ENCODE measurements at regions not wholly inside any gene's neighbourhood (a gene's known extent, or its start where the extent isn't known, plus 50 kb on each side); places are given as distances from the start of the nearest gene placed in this dataset.
"Not testable (repeated sequence)": the region's sequence is repeated elsewhere in the genome, so short reads cannot be mapped to it uniquely, and the experiment has no call there.

DNA sequence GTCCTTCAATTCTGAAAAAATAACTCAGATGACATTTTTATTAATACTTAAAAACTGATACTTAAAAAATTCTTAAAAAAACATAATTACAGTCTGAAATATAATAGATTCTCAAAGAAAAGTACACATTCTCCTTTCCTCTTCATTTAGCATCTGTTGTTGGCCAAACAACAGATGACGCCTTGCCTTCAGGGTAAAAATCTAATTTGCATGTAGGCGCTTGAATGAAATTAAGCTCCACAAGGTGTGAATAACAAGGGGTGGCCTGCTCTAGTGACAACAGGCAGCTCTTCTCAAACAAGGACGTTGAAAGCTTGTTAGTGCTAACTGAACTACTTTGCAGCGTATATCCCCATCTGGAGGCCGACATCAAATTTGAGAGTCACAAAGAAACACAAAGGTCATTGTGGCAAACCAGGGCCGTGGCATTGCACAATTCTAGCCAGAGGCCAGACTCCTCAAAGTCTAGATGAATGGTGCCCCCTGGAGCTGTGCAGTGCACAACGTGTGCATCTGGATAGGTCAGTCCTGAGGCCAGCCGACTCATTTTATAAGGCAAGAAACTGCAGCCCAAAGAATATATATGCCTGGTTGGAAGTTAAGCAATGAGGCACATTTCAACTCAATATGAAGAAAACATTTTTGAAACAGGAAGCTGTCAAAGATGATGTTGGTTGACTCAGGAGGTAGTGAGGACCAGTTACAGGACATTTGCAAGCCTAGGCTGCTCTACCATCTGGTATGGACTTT, 459.2 kb upstream of the RUNX1 start:
- no peak overlapping the region for H3K4me3 ChIP-seq (ENCODE audit: low read length)
- H3K9me3 ChIP-seq (ENCODE audit: control insufficient read depth, low read length), result no peaks in the 10 kb centered on the region
- no peaks in the 10 kb centered on the region for H3K36me3 ChIP-seq (ENCODE audit: control insufficient read depth, insufficient read depth, low read length)
- H3K27me3 ChIP-seq (ENCODE audit: control insufficient read depth, insufficient read depth, low read length), result no peaks in the 10 kb centered on the region
- peaks cover 11% of the 10 kb centered on the region for H3K4me1 ChIP-seq (ENCODE audit: control insufficient read depth, insufficient read depth, low read length)
- no peak overlapping the region for H3K9ac ChIP-seq (ENCODE audit: low read length)

GRCh38 chr21:35507181-35507759, 458.2 kb upstream of the RUNX1 start:
- no peak overlapping the region for H3K9ac ChIP-seq (ENCODE audit: low read length)
- no peaks in the 10 kb centered on the region for H3K9me3 ChIP-seq (ENCODE audit: control insufficient read depth, low read length)
- H3K27me3 ChIP-seq (ENCODE audit: control insufficient read depth, insufficient read depth, low read length), result no peaks in the 10 kb centered on the region
- peaks cover 11% of the 10 kb centered on the region for H3K4me1 ChIP-seq (ENCODE audit: control insufficient read depth, insufficient read depth, low read length)
- H3K36me3 ChIP-seq (ENCODE audit: control insufficient read depth, insufficient read depth, low read length), result no peaks in the 10 kb centered on the region
- no peak overlapping the region for H3K4me3 ChIP-seq (ENCODE audit: low read length)

DNA sequence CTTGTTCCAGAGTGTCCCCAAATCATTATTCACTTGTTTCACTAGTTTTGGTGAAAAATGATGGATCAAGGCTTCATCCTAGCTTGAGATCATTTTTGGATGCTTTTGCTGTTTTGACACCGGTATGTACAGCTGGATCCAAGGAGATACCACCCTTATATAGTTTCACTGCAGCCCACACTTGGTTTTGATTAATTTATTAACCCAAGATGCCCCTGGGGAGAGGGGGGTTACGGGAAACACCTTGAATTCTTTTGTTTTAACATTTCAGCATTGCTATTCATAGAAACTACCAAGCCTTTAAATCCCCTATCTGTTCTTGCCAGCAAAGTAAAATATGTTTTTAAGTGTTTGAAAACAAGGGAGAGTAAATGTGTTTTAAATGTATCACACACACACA, 457.7 kb upstream of the RUNX1 start:
- Histone ChIP-seq H3K36me3 (ENCODE audit: control insufficient read depth, insufficient read depth, low read length) (no peaks in the 10 kb centered on the region), H3K9me3 (ENCODE audit: control insufficient read depth, low read length) (no peaks in the 10 kb centered on the region), H3K9ac (ENCODE audit: low read length) (no peak overlapping the region), H3K27me3 (ENCODE audit: control insufficient read depth, insufficient read depth, low read length) (no peaks in the 10 kb centered on the region), H3K4me3 (ENCODE audit: low read length) (no peak overlapping the region), H3K4me1 (ENCODE audit: control insufficient read depth, insufficient read depth, low read length) (peaks cover 11% of the 10 kb centered on the region)

DNA sequence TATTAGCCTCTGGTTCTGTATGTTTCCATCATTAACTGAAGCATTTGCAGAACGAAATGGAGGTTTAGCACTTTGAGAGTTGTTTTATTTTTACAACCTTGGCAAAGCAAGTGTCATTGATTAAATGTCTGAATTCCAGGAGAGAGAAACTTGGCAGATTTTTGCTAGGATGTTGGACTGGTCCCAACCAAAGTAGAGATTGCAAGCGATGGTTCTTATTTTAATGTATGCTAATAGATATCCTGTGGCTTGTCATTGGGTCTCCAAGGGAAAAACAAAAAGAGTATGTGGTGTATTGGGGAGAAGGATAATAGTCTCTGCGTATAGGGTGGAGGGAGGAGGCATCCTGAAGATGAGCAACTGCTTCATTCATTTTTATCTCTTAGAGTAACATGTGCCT, 457.2 kb upstream of the RUNX1 start:
- Histone ChIP-seq H3K9me3 (ENCODE audit: control insufficient read depth, low read length) (no peaks in the 10 kb centered on the region), H3K36me3 (ENCODE audit: control insufficient read depth, insufficient read depth, low read length) (no peaks in the 10 kb centered on the region), H3K27me3 (ENCODE audit: control insufficient read depth, insufficient read depth, low read length) (no peaks in the 10 kb centered on the region), H3K9ac (ENCODE audit: low read length) (no peak overlapping the region), H3K4me1 (ENCODE audit: control insufficient read depth, insufficient read depth, low read length) (peaks cover 11% of the 10 kb centered on the region), H3K4me3 (ENCODE audit: low read length) (no peak overlapping the region)

DNA sequence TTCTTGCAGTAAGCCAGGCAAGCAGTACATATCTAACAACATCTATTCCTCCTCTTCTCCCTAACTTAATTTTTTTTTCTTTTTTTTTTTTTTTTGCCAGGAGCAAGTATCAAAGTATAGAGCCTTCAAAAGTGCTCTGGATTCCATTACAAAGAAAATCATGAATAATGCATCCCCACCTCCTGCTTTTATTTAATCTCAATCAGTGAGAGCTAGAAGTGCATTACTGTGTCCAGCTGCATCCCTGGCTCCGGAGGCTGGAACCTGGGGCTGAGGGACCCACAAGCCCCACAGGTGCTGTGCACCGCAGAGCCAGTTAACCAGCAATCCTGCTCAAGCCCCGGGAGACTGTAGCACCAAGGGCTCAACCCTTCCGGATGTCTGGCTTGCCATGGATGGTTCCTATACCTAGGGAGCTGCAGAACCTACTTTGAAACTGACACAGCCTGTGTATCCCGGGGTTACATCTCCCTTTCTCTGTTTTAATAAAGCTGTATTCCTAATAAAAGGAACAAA, 455.9 kb upstream of the RUNX1 start:
- no peaks in the 10 kb centered on the region for H3K27me3 ChIP-seq (ENCODE audit: control insufficient read depth, insufficient read depth, low read length)
- no peak overlapping the region for H3K9ac ChIP-seq (ENCODE audit: low read length)
- no peaks in the 10 kb centered on the region for H3K36me3 ChIP-seq (ENCODE audit: control insufficient read depth, insufficient read depth, low read length)
- H3K4me1 ChIP-seq (ENCODE audit: control insufficient read depth, insufficient read depth, low read length), result peaks cover 11% of the 10 kb centered on the region
- no peaks in the 10 kb centered on the region for H3K9me3 ChIP-seq (ENCODE audit: control insufficient read depth, low read length)
- H3K4me3 ChIP-seq (ENCODE audit: low read length), result no peak overlapping the region

DNA sequence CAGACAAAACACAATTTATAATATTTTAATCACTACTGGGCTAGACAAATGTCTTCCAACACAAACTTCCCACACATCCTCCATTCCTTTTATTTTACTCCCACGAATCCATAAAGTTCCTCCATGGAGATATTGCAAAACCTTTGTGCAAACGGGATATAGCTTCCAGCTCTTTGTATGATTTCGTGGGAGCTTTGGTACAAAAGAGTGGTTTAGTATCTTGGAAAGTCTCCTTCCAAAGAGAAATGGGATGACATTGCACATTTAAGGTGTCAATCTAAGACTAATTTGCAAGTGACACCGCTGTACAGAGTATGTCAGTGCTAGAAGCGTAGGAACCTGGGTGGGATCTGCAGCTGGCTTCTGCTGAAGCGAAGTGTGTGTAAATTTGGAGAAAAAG, 455.2 kb upstream of the RUNX1 start:
- Histone ChIP-seq H3K9ac (ENCODE audit: low read length) (no peak overlapping the region), H3K27me3 (ENCODE audit: control insufficient read depth, insufficient read depth, low read length) (no peaks in the 10 kb centered on the region), H3K4me1 (ENCODE audit: control insufficient read depth, insufficient read depth, low read length) (peaks cover 11% of the 10 kb centered on the region), H3K4me3 (ENCODE audit: low read length) (no peak overlapping the region), H3K9me3 (ENCODE audit: control insufficient read depth, low read length) (no peaks in the 10 kb centered on the region), H3K36me3 (ENCODE audit: control insufficient read depth, insufficient read depth, low read length) (no peaks in the 10 kb centered on the region)

DNA sequence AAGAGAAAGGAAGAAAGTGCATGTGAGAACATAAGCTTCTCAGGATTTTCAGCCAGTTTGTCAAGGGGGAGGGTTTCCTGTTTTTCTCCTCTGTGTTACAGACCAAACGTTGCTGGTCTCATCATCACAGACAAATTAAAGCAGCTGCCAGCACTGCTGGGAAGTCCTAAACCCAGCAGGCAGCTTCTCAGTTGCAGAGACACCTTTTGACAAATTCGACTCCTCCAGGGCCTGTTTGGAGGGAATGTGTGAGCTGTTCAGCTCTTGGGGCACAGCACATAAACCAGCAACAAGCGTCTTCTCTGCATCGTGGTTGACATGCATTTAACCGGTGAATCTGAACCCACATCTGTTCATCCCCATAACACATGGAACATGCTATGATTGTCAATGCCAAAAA, 454.6 kb upstream of the RUNX1 start:
- Histone ChIP-seq H3K9me3 (ENCODE audit: control insufficient read depth, low read length) (no peaks in the 10 kb centered on the region), H3K9ac (ENCODE audit: low read length) (no peak overlapping the region), H3K36me3 (ENCODE audit: control insufficient read depth, insufficient read depth, low read length) (no peaks in the 10 kb centered on the region), H3K4me1 (ENCODE audit: control insufficient read depth, insufficient read depth, low read length) (peaks cover 11% of the 10 kb centered on the region), H3K27me3 (ENCODE audit: control insufficient read depth, insufficient read depth, low read length) (no peaks in the 10 kb centered on the region), H3K4me3 (ENCODE audit: low read length) (no peak overlapping the region)

- H3K4me3 ChIP-seq (ENCODE audit: low read length), result no peak overlapping the region
- H3K9me3 ChIP-seq (ENCODE audit: control insufficient read depth, low read length), result no peaks in the 10 kb centered on the region
- H3K27me3 ChIP-seq (ENCODE audit: control insufficient read depth, insufficient read depth, low read length), result no peaks in the 10 kb centered on the region
- H3K36me3 ChIP-seq (ENCODE audit: control insufficient read depth, insufficient read depth, low read length), result no peaks in the 10 kb centered on the region
- peaks cover 11% of the 10 kb centered on the region for H3K4me1 ChIP-seq (ENCODE audit: control insufficient read depth, insufficient read depth, low read length)
- no peak overlapping the region for H3K9ac ChIP-seq (ENCODE audit: low read length)
Observed at GRCh38 chr21:35502821-35503220, 453.7 kb upstream of the RUNX1 start.

- H3K9ac ChIP-seq (ENCODE audit: low read length); H3K36me3 ChIP-seq (ENCODE audit: control insufficient read depth, insufficient read depth, low read length); H3K9me3 ChIP-seq (ENCODE audit: control insufficient read depth, low read length); H3K27me3 ChIP-seq (ENCODE audit: control insufficient read depth, insufficient read depth, low read length); H3K4me3 ChIP-seq (ENCODE audit: low read length); H3K4me1 ChIP-seq (ENCODE audit: control insufficient read depth, insufficient read depth, low read length): not testable (repeated sequence)
Observed at GRCh38 chr21:35497522-35497921, 448.4 kb upstream of the RUNX1 start.

DNA sequence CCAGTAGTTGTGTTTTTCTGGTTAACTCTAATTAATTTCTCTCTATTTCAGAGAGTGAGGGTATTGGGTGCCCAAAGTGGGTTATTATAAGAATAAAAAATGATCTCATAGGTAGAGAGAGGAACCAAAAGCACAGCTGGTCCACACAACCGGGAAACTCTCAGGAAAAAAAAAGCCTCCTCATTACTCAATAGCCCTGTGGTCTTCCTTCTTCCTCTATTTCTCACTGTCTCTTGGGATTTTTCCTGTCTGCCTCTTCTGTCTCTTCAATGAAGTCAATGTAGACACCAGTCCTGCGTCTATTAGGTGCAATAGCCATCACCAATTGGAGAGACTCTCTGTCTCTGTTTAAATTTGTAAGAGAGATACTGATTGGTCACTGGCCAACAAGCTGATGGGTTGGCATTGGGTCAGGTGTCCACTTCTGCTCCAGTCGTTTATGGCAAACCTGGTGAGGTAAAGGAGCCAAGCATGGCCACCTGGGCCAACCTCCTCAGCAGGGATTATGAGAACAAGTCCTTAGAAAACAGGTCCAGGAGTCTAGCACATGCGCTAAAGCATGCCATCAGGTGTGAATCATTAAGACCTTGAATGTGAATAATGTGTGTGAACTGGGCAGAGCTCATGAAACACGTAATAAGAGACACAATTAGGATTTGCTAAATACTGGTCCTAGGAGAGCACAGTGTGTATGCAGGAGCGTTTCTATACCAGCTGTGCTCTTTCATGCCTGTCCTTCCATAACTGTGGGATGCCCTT, 443.0 kb upstream of the RUNX1 start:
- H3K9me3 ChIP-seq (ENCODE audit: control insufficient read depth, low read length), result no peaks in the 10 kb centered on the region
- H3K27me3 ChIP-seq (ENCODE audit: control insufficient read depth, insufficient read depth, low read length), result no peaks in the 10 kb centered on the region
- H3K4me3 ChIP-seq (ENCODE audit: low read length), result no peak overlapping the region
- no peak overlapping the region for H3K9ac ChIP-seq (ENCODE audit: low read length)
- no peaks in the 10 kb centered on the region for H3K4me1 ChIP-seq (ENCODE audit: control insufficient read depth, insufficient read depth, low read length)
- H3K36me3 ChIP-seq (ENCODE audit: control insufficient read depth, insufficient read depth, low read length), result no peaks in the 10 kb centered on the region

DNA sequence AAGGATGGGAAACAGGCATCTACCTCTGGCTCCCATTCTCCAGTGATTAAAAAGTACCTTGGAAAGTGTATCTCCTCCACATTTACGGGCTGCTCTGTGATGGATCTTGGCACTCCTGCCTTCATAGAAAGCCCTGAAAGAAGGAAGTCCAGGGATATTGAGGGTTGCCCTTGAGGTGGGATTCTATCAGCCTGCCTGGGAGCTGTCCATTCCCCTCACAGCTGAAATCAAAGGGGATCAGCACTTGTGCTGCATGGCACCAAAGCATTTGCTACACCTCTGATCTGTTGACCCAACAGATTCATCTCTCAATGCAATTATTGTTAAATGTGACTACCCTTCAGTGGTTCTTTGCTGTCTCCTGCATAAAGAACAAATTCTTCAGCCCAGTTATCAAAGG, 442.0 kb upstream of the RUNX1 start:
- no peaks in the 10 kb centered on the region for H3K4me1 ChIP-seq (ENCODE audit: control insufficient read depth, insufficient read depth, low read length)
- H3K9me3 ChIP-seq (ENCODE audit: control insufficient read depth, low read length), result no peaks in the 10 kb centered on the region
- no peaks in the 10 kb centered on the region for H3K36me3 ChIP-seq (ENCODE audit: control insufficient read depth, insufficient read depth, low read length)
- H3K4me3 ChIP-seq (ENCODE audit: low read length), result no peak overlapping the region
- no peak overlapping the region for H3K9ac ChIP-seq (ENCODE audit: low read length)
- no peaks in the 10 kb centered on the region for H3K27me3 ChIP-seq (ENCODE audit: control insufficient read depth, insufficient read depth, low read length)

DNA sequence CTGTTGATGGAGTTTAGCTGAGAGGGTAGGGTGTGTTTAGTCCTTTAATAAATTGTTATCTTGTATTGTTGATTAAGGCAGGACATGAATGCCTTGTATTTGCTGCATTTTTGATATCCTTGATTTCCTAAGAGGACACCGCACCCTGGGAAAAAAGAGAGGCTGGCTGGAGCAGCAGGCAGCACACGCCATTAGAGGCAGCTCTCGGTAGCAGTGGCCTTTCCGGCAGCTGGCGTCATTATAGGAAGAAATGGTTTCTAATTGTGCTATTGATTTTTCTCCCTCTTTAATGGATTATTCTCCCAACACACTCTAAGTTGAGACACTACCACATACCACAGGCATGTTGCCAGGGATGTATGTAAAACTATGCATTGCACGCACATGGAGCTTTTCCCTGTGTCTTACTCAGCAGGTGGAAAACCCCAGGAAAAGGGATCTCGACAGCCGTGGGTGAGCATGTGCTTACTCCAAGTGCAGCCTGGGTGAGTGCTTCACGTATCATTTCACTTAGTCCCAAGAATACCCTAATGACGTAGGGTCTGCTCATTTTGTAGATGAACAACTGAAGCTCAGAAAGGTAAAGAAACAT, 440.4 kb upstream of the RUNX1 start:
- Histone ChIP-seq H3K4me3 (ENCODE audit: low read length) (no peak overlapping the region), H3K9me3 (ENCODE audit: control insufficient read depth, low read length) (no peaks in the 10 kb centered on the region), H3K36me3 (ENCODE audit: control insufficient read depth, insufficient read depth, low read length) (no peaks in the 10 kb centered on the region), H3K27me3 (ENCODE audit: control insufficient read depth, insufficient read depth, low read length) (no peaks in the 10 kb centered on the region), H3K9ac (ENCODE audit: low read length) (no peak overlapping the region), H3K4me1 (ENCODE audit: control insufficient read depth, insufficient read depth, low read length) (no peaks in the 10 kb centered on the region)
